ENCODE measurements at regions not wholly inside any gene's neighbourhood (a gene's known extent, or its start where the extent isn't known, plus 50 kb on each side); places are given as distances from the start of the nearest gene placed in this dataset.

- TF ChIP-seq TAF1 (IDR thresholded peaks at IDR 0.05; ENCODE audit: borderline replicate concordance, low read depth, low read length) (no peak), POLR2AphosphoS5 (IDR thresholded peaks at IDR 0.05; ENCODE audit: low read depth, low read length) (no peak), POLR2A (IDR thresholded peaks at IDR 0.05; ENCODE audit: low read depth, low read length) (no peak)
Measured at GRCh38 chr16:87140211-87141200, 176.7 kb downstream of the C16orf95 start.

Data from GM12892 (cell line).